ENCODE measurements at regions not wholly inside any gene's neighbourhood (a gene's known extent, or its start where the extent isn't known, plus 50 kb on each side); places are given as distances from the start of the nearest gene placed in this dataset.

GRCh38 chr4:136489101-136489500 is 1043.2 kb downstream of the PCDH18 start:
- no peak for DNase-seq

GRCh38 chr4:136484996-136485395 is 1047.3 kb downstream of the PCDH18 start:
- no peak for DNase-seq

GRCh38 chr4:136476753-136477152 is 1055.5 kb downstream of the PCDH18 start:
- DNase-seq = no peak

- DNase-seq = no peak
Observed at GRCh38 chr4:136471051-136471450, 1061.2 kb downstream of the PCDH18 start.

DNA sequence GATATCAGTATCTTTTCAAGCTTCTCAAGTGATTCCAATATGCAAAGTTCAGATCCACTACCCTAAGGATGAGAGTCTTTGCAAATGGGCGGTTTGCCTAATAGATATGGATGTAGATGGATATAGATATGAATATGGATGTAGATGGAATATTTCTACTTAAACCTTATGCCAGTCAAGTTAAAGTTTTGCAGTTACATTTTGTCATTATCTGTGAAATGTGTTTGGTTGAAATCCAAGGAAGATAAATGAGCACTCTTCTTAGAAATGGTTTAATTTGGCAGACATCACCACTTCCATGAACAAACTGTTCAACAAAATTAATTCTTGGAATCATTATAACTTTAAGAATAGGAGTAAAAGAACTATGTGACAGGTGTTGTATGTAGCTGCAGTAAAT is 1066.6 kb downstream of the PCDH18 start:
- no peak for DNase-seq

DNA sequence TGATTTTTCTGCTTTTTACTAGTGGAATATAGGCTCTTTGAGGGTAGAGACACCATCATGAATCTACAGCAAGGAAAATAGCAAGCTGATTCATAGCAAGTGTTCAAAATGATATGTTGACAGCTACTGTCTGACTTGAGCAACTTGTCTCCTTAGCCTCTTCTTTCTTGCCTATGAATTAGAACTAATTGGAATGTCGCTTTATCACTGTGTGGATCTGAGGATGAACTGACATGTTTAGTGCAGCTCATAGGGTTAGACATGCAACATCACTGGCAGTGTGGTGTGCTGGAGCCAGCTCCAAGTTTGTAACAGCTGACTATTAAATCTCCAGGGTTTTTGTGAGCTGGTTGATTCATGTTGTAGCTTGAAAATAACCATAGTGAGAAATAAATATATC is 1068.4 kb downstream of the PCDH18 start:
- DNase-seq = no peak

- no peak for DNase-seq
Observed at GRCh38 chr4:136461533-136461932, 1070.8 kb downstream of the PCDH18 start.

GRCh38 chr4:136458326-136458725 is 1074.0 kb downstream of the PCDH18 start:
- DNase-seq = no peak

GRCh38 chr4:136457577-136457976 is 1074.7 kb downstream of the PCDH18 start:
- DNase-seq = no peak

- DNase-seq = no peak
Observed at GRCh38 chr4:136457004-136457403, 1075.3 kb downstream of the PCDH18 start.

DNA sequence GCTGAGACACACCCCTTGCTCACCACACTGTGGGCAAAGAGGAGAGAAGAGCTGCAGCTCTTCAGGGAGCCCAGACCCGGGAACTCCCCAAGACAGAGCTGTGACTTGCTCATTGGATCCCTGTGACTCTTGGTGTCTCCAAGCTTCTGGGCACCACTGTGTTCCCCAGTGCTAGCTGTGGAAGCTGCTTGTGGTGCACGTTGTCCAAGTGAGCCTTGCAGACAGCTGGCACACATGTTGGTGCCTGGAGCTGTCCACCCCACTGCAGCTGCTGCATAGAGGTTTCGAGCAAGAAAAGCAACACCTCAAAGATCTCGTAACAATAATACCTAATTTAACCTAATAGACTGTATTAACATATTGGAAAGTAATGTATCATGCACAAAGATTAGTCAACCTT is 1089.3 kb downstream of the PCDH18 start:
- no peak for DNase-seq

DNA sequence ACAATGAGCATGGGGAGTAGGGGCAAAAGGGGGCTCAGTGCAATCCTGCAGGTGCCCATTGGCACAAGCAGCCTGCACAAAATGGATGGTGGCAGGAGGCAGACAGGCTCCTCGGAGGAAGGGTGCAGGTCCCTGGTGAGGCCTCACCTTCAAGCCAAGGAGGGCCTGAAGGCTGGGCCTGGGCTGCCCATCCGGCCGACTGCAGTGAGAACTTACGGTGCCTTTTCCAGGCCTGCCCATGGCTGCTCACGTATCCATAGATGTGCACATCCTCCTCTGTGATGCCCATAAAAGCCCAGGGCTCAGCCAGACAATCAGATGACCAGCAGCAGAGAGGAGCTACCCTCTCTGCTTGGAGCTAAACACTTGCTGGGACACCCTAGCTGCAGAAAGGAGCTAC is 1089.8 kb downstream of the PCDH18 start:
- DNase-seq = no peak

GRCh38 chr4:136441629-136442282 is 1090.5 kb downstream of the PCDH18 start:
- DNase-seq = no peak

GRCh38 chr4:136438645-136439044 is 1093.6 kb downstream of the PCDH18 start:
- no peak for DNase-seq

- DNase-seq = no peak
Observed at GRCh38 chr4:136424052-136424451, 1108.2 kb downstream of the PCDH18 start.

DNA sequence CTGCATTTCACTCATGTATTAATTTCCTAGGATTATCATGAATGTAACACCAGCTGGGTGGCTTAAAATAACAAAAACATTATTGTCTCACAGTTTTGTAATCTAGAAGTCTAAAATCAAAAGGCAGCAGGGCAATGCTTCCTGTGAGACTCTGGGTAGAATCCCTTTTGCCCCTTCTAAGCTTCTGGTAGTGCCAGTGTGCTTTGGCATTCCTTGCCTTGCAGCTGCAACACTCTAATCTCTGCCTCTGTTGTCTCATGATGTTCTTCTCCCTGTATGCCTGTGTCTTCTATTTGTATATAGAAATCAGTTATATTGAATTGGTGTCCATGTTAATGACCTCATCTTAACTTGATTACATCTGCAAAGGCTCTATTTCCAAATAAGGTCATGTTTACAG is 1117.3 kb downstream of the PCDH18 start:
- no peak for DNase-seq

GRCh38 chr4:136412708-136413107 is 1119.6 kb downstream of the PCDH18 start:
- DNase-seq = no peak

DNA sequence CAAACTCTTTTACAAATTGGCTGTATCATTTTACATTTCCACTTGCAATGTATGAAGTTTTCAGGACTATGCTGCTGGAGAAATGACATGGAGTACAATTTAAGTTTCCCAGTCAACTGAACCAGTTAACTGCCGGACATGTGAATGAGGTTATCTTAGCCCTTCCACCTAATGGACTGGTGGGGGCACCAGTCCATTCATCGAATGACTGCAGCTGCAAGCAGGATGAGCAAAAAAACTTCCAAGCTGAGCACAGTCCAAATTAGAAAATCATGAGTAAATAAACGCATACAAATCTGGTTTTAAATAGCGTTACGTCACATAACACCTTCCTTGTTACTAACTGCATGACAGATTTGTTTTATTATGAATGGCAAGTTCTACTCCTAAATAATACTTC is 1131.5 kb downstream of the PCDH18 start:
- DNase-seq = no peak

DNA sequence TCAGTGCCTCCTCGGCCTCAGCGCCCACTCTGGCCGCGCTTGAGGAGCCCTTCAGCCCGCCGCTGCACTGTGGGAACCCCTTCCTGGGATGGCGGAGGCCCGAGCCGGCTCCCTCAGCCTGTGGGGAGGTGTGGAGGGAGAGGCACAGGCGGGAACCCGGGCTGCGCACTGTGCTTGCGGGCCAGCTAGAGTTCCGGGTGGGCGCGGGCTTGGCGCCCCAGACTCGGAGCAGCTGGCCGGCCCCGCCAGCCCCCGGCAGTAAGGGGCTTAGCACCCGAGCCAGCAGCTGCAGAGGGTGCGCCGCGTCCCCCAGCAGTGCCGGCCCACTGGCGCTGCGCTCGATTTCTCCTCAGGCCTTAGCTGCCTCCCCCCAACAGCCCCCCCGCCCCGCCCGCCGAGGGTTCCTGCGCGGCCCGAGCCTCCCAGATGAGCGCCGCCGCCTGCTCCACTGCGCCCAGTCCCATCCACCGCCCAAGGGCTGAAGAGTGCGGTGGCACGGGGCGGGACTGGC is 1137.0 kb downstream of the PCDH18 start:
- DNase-seq = peak; percentile 52

GRCh38 chr4:136392576-136392975 is 1139.7 kb downstream of the PCDH18 start:
- DNase-seq = no peak

GRCh38 chr4:136390824-136391223 is 1141.5 kb downstream of the PCDH18 start:
- DNase-seq = no peak

GRCh38 chr4:136383082-136383481 is 1149.2 kb downstream of the PCDH18 start:
- no peak for DNase-seq

DNA sequence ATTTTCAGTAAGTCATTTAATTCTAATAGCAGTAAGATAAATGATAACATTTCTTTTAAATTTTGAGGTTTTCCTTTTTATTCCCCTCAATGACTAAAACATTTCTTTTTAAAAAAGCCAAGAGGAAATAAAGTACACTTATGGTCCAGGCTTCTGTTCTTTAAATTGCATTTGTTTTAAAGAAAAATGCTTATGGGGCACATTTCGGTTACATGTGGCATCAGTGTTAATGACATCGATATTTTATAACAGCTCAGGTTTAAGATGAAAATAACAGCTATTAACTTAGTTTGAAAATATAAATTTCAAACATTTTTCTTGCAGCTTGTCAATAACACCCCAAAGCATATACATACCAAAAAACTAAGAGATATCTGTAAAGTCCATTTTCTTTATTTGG is 1161.1 kb downstream of the PCDH18 start:
- no peak for DNase-seq

DNA sequence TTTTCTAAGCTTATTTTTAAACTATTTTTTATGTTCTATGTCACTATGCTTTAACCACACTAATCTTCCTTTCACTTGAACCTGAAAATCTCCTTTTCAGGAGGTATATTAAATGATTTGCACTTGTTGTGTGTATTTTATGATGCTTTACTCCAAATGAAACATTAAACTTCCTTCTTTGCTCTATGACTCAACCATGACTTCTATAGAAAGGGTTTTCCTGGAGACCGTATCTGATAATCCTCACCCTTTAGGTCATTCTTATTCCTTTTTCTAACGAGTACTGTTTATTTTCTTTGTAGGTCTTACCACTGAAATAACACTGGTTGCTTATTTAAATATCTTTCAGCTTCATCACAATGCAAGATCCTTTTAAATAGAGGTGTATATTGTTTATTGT is 1163.2 kb downstream of the PCDH18 start:
- no peak for DNase-seq

DNA sequence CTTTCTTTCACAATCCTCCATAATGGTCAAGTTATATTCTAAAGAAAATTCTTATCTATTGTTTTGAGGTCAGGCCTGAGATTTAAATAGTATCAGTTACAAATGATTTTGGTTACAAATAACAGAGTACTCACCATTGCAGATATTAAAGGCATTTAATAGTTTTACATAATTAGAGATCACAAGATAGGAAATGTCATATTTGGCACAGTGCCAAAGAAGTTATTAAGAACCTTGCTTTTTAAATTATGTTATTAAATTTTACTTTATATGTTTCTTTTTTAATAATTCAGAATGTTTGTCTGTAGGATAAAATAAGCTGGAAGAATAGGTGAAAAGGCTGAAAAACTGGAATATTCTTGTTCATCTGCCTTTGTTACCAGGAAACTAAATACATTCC is 1174.7 kb downstream of the PCDH18 start:
- DNase-seq = no peak

Data from NCI-H146 (cell line).